Hippocampal formation (tissue), 2 donors: ENCODE measurements at regions not wholly inside any gene's neighbourhood (a gene's known extent, or its start where the extent isn't known, plus 50 kb on each side); places are given as distances from the start of the nearest gene placed in this dataset.
"Not testable (repeated sequence)": the region's sequence is repeated elsewhere in the genome, so short reads cannot be mapped to it uniquely, and the experiment has no call there.

Source experiments
- DNase-seq, 2 donors: peaks; one replicate each; lab custom pipeline; 2025; lab: John Stamatoyannopoulos, UW

- no peak for DNase-seq
Measured at GRCh38 chr6:26260110-26260637, 104.8 kb upstream of the BTN3A2 start.

GRCh38 chr6:26260725-26261490 lies 104.1 kb upstream of the BTN3A2 start:
- DNase-seq: no peak

DNA sequence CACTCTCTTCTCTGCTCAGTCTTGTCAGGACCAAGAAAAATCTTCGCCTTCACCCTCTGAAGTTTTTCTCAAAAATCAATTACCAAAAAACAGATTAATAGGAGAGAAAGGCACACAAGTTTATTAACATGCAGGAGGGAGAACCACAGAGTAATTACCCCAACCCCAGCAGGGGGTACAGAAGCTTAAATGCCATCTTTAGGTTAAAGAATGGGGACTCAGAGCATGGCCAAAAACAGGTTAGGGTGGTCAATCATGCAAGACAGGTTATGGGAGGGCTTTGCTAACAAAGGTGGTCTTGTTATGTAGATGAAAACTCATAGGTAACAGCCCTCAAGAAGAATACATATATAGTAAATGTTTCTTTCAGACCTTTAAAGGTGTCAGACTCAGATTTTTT lies 100.5 kb upstream of the BTN3A2 start:
- DNase-seq: no peak

GRCh38 chr6:26267083-26267589 lies 97.9 kb upstream of the BTN3A2 start:
- no peak for DNase-seq

DNA sequence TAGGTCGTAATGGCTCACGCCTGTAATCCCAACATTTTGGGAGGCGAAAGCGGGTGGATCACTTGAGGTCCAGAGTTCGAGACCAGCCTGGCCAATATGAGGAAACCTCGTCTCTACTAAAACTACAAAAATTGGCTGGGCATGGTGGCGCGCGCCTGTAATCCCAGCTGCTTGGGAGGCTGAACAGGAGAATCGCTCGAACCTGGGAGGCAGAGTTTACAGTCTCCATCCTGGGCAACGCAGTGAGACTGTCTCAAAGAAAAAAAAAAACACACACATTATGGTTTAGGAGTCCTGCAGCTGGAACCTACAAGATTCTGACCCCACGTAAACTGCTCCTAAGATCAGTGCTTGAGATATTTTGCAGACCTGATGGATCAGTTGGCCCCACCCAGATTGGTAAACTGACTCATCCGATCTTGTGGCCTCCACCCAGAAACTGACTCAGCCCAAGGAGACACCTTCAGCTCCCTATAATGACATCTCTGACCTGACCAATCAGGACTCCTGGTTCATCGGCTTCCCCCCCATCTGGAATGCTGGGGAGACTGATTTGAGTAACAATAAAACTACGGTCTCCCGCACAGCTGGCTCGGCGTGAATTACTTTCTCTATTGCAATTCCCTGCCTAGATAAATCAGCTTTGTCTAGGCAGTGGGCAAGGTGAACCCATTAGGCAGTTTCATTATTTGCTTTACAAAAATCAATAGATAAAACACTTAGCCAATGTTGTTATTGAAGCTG lies 96.2 kb upstream of the BTN3A2 start:
- DNase-seq: no peak

DNA sequence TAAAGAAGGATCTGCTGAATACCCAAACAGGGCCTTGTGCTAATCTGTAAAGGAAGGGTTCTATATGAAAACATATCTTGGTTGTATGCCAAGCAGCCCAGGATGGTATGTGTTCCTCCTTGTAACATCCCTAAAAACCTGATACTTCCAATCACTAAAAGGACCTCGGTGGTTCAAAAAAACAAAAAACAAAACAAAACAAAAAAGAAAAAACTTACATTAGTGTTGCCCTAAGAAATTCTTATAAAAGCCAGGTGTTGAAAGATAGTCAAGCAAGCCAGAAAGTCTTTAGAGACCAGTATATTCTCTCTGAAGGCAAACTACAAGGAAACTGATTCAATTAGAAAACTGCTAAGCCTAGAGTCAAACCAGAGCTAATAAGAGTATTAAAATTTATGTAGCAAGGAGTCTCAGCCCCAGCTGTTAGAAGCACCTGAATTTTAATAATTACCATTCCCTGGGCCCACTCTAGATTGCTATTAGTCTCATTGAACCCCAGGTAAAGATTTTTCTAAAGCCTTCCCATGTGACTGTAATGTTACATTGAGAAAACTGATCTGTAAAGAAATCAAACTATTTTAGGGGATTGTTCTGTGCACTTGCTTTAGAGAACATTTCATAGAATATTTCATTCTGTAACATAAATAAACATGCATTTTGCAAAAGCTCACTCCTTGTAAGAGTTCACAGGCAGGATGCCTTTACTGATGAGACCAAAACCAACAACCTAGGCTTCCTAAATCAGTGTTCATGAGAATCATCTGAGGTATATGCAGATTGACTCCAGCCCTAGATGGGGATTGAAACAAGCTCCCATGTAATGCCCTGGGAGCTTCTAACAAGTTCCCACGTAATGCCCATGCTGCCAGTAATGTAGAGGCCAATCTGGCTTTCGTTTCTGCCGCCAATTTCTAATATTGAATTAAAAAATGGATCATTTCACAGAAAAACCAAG lies 95.2 kb upstream of the BTN3A2 start:
- no peak for DNase-seq

DNA sequence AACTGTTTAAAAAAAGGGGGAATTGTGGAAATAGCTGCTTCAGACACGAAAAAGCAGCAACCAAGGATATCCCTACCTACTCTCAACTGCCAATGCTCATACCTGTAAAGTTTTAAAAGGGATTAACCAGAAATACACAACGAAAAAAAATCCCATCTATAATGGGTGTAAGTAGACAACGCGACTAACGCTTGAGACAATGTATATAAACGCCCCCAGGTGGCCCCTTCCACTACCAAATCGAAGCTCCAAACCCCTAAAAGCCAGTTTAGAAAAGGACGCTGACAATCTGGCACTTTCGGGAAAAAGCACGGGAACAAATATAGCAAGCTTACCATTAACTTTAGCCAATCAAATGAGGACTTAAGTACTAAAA lies 94.5 kb upstream of the BTN3A2 start:
- no peak for DNase-seq

GRCh38 chr6:26270903-26271667 lies 93.9 kb upstream of the BTN3A2 start:
- DNase-seq: peak; percentile 9 to 42

GRCh38 chr6:26271668-26272024 lies 93.4 kb upstream of the BTN3A2 start:
- DNase-seq: no peak

DNA sequence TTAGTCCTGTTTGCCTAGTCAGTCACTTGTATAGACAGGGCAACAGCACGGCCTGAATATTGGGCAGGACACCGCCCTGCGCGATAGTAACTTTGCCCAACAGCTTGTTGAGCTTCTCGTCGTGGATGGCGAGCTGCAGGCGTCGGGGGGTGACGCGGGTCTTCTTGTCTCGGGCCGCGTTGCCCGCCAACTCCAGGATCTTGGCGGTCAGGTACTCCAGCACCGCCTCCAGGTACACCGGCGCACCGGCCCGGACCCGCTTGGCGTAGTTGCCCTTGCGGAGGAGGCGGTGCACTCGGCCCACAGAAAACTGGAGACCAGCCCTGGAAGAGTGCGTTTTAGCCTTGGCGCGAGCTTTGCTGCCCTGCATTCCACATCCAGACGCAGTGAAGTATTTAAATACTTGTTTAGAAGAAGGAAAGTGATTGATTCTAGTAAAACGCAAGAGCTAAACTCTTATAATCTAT lies 92.8 kb upstream of the BTN3A2 start:
- DNase-seq: no peak

- no peak for DNase-seq
Measured at GRCh38 chr6:26273673-26274588, 91.1 kb upstream of the BTN3A2 start.

GRCh38 chr6:26275663-26276062 lies 89.3 kb upstream of the BTN3A2 start:
- no peak for DNase-seq

DNA sequence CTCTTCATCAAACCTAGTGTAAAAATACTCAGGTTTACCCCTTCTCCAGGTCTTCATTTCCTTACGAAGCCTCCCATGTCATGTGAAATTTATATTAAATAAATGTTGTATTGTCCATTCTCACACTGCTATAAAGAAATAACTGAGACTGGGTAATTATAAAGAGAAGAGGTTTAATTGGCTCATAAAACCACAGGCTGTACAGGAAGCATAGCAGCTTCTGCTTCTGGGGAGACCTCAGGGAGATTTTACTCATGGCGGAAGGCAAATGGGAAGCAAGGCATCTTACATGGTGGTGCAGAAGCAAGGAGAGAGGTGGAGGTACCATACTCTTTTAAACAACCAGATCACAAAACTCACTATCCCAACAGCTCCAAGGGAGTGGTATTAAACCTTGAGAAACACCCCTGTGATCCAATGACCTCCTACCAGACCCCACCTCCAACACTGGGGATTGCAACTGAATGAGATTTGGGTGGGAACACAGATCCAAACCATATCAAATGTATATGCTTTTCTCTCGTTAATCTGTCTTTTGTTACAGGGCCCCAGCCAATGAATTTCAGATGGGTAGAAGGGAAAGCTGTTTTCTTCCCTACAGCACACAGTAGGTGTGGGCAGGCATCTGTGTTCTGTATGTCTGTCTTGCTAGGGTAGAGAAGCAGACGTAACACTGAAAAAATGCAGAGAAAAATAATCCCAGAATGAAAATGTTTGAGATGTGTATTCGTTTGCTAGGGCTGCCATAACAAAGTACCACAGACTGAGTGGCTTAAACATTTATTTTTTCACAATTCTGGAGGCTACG lies 88.0 kb upstream of the BTN3A2 start:
- no peak for DNase-seq

GRCh38 chr6:26278536-26278935 lies 86.5 kb upstream of the BTN3A2 start:
- no peak for DNase-seq

GRCh38 chr6:26279371-26279770 lies 85.6 kb upstream of the BTN3A2 start:
- DNase-seq: not testable (repeated sequence)

DNA sequence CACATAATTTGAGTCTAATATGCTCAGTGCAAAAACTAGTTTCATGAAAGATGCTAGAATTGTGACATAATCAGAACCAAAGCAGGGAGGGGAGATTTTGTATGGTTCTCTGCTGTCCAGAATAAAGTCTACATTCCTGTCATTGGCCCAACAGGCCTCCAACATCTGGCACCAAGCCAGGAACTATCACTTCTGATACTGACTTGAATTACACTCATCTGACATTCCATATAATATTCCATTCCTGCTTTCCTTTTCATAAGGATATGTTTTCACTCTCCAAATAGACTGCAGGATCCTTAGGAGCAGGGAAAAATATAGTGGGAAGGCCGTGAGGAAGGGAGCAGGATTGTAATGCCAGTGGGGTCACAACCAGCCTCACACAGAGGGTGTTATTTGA lies 84.6 kb upstream of the BTN3A2 start:
- no peak for DNase-seq

DNA sequence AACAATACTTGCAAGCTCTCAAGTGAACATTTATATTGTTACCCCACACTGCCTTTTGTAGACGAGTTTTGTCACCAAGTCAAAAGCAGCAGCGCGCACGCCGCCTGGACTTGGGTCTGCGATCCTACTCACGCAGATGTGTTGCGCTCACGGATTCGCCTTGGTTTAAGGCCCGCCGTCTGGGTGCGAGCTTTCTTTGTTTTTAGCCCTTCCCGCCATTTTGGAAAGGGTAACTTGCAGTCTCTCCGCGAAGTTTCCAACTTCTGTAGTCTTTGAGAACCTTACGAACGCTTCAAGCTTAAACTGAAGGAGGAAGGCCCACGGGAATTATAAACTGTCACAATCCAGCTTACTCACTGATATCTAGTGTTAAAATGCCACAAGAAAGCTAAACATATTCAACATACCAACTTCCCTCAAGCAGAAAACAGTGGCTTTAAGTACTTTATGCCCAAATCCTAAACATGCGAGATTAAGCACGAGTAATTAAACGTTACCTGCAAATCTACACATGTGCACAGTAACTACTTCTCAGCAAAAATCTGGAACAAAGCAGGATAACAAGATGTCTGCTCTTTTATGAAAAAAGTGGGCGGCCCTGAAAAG lies 80.4 kb upstream of the BTN3A2 start:
- DNase-seq: peak in 1 of 2 donors; percentile 52
